Thyroid gland (tissue), 4 donors: ENCODE measurements at regions not wholly inside any gene's neighbourhood (a gene's known extent, or its start where the extent isn't known, plus 50 kb on each side); places are given as distances from the start of the nearest gene placed in this dataset.

Experiments
- POLR2A ChIP-seq, 2 donors: fragments of 450-650 bp; IDR thresholded peaks; one replicate each; pipeline ENCODE4 v1.6.1; 2017; ENCODE audit warnings: antibody characterized with exemption in 2 of 2, mild to moderate bottlenecking in 2 of 2, moderate library complexity in 1 of 2
- TF ChIP-seq, protein P1 (sequence below), 6 experiments: fragments of 200-600 bp in 3 of 6; fragments of 450-650 bp in 3 of 6; sonication (generic) in 3 of 6; IDR thresholded peaks; one replicate each; pipeline ENCODE4 v1.5.1; 2016 to 2019; ENCODE audit warnings: antibody characterized with exemption in 6 of 6, mild to moderate bottlenecking in 2 of 6, inconsistent platforms in 1 of 6, moderate library complexity in 1 of 6

DNA sequence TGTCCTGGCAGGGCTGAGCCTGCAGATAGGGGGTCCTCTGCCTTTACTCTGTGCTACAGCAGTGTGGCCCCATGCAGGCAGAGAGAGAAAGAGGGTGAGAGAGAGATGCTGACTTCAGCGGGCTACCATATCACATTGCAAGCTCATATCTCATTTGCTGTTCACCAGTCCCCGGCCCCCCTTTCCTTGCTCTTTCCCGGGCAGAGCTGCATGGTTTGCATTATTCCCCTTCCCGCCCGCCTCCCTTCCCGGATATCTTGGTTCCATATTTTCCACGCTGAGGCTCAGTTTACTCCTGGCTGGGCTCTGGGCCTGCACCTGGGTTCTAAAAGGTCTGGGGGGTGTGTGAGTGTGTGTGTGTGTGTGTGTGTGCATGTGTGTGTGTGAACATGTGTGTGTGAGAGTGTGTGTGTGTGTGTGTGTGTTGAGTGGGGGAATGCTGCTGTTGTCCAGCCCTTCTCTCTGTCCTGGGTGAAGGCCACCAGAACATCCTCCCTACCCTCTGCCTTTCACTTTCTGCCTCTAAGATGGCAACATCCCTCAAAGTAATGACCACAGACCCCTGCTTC lies 63.5 kb downstream of the PJA1 start:
- TF ChIP-seq POLR2A (IDR thresholded peaks at IDR 0.05): no peak
- TF ChIP-seq, protein P1, sequence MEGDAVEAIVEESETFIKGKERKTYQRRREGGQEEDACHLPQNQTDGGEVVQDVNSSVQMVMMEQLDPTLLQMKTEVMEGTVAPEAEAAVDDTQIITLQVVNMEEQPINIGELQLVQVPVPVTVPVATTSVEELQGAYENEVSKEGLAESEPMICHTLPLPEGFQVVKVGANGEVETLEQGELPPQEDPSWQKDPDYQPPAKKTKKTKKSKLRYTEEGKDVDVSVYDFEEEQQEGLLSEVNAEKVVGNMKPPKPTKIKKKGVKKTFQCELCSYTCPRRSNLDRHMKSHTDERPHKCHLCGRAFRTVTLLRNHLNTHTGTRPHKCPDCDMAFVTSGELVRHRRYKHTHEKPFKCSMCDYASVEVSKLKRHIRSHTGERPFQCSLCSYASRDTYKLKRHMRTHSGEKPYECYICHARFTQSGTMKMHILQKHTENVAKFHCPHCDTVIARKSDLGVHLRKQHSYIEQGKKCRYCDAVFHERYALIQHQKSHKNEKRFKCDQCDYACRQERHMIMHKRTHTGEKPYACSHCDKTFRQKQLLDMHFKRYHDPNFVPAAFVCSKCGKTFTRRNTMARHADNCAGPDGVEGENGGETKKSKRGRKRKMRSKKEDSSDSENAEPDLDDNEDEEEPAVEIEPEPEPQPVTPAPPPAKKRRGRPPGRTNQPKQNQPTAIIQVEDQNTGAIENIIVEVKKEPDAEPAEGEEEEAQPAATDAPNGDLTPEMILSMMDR (IDR thresholded peaks at IDR 0.05): no peak
